Activated CD8-positive, alpha-beta memory T cell treated with anti-CD3 and anti-CD28 coated beads for 36 hours (primary cell): ENCODE measurements at regions not wholly inside any gene's neighbourhood (a gene's known extent, or its start where the extent isn't known, plus 50 kb on each side); places are given as distances from the start of the nearest gene placed in this dataset.
"Not testable (repeated sequence)": the region's sequence is repeated elsewhere in the genome, so short reads cannot be mapped to it uniquely, and the experiment has no call there.

ENCODE experiments used
- CTCF ChIA-PET: fragments of 350-600 bp; sonication (Branson Sonifier 250); formaldehyde crosslinking; loops from one replicate; lab custom pipeline; 2021; ENCODE audit warnings: antibody characterized with exemption; lab: Charles Lee
- POLR2A ChIA-PET: fragments of 350-600 bp; sonication (Branson Sonifier 250); formaldehyde crosslinking; loops from one replicate; lab custom pipeline; 2021; ENCODE audit warnings: antibody characterized with exemption; lab: Charles Lee

- ChIA-PET POLR2A (interaction anchor here (0.5 to 0.6 kb wide), 2 partner anchors 60 to 238 kb away, joined by 4 to 10 read pairs; no protein-coding TSS in a partner anchor), CTCF (interaction anchor here (1.0 kb wide), 1 partner anchor 14 kb away, joined by 5 read pairs; no protein-coding TSS in a partner anchor)
Observed at GRCh38 chr20:47438464-47439381, 63.0 kb upstream of the NCOA3 start.

- ChIA-PET POLR2A (interaction anchor here (0.5 kb wide), 1 partner anchor 76 kb away, joined by 6 read pairs; no protein-coding TSS in a partner anchor), CTCF (interaction anchor here (0.7 to 1.3 kb wide), 2 partner anchors 12 to 218 kb away, joined by 4 to 5 read pairs; no protein-coding TSS in a partner anchor)
Observed at GRCh38 chr20:47440857-47441773, 60.6 kb upstream of the NCOA3 start.

DNA sequence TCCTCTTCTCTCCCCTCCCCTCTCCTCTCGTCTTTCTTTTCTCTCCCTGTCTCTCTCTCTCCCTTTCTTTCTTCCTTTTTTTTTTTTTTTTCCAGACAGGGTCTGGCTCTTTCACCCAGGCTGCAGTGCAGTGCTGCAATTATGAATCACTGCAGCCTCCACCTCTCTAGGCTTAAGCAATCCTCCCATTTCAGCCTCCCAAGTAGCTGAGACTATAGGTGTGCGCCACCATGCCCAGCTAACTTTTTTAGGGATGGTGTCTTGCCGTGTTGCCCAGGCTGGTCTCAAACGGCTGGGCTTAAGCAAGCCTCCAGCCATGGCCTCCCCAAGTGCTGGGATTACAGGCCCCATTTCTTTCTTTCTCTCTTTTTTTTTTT is 59.9 kb upstream of the NCOA3 start:
- POLR2A ChIA-PET, result no interaction called here
- CTCF ChIA-PET, result interaction anchor here (0.7 kb wide), 1 partner anchor 217 kb away, joined by 5 read pairs; no protein-coding TSS in a partner anchor

DNA sequence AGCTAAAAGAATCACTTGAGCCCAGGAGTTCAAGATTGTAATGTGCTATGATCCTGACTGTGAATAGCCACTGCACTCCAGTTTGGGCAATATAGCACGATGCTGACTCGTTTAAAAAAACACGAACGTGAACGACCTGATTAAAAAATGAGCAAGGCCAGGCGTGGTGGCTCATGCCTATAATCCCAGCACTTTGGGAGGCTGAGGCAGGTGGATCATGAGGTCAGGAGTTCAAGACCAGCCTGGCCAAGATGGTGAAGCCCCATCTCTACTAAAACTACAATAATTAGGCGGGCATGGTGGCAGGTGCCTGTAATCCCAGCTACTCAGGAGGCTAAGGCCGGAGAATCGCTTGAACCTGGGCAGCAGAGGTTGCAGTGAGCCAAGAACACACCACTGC is 58.6 kb upstream of the NCOA3 start:
- CTCF ChIA-PET, result interaction anchor here (0.7 kb wide), 1 partner anchor 169 kb away, joined by 3 read pairs; no protein-coding TSS in a partner anchor
- POLR2A ChIA-PET, result not testable (repeated sequence)

DNA sequence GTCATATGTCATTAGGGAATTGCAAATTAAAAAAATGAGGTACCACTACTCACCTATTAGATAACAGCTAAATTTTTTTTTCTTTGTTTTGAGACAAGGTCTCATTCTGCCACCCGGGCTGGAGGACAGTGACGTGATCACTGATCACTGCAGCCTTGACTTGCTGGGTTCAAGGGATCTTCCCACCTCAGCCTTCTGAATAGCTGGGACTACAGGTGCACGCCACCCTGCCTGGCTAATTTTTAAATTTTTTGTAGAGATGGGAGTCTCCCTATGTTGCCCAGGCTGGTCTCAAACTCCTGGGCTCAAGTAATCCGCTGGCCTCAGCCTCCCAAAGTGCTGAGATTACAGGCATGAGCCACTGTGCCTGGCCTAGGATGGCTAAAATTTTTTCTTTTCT is 57.1 kb upstream of the NCOA3 start:
- CTCF ChIA-PET, result interaction anchor here (0.6 kb wide), 1 partner anchor 196 kb away, joined by 5 read pairs; no protein-coding TSS in a partner anchor
- POLR2A ChIA-PET, result interaction anchor here (0.7 kb wide), 1 partner anchor 228 kb away, joined by 8 read pairs; no protein-coding TSS in a partner anchor

DNA sequence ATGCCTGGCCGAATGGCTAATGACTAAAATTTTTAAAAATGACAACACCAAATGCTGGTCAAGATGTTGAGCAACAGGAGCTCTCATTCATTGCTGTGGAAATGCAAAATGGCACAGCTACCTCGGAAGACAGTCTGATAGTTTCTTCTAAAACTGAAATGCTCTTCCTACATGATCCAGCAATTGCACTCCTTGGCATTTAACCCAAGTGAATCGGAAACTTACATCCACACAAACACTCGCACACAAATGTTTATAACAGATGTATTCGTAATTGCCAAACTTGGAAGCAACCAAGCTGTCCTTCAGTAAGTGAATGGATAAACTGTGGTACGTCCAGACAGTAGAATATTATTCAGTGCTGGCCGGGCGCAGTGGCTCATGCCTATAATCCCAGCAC is 56.4 kb upstream of the NCOA3 start:
- POLR2A ChIA-PET, result no interaction called here
- CTCF ChIA-PET, result interaction anchor here (0.7 kb wide), 1 partner anchor 170 kb away, joined by 4 read pairs; no protein-coding TSS in a partner anchor

GRCh38 chr20:47447350-47448296 is 54.1 kb upstream of the NCOA3 start:
- CTCF ChIA-PET, POLR2A ChIA-PET: not testable (repeated sequence)

GRCh38 chr20:47448429-47448828 is 53.3 kb upstream of the NCOA3 start:
- ChIA-PET POLR2A (no interaction called here), CTCF (no interaction called here)

- ChIA-PET CTCF (interaction anchor here (0.8 kb wide), 1 partner anchor 57 kb away, joined by 5 read pairs; no protein-coding TSS in a partner anchor), POLR2A (no interaction called here)
Observed at GRCh38 chr20:47451602-47451904, 50.1 kb upstream of the NCOA3 start.
